RPMI7951 (cell line): ENCODE measurements at regions not wholly inside any gene's neighbourhood (a gene's known extent, or its start where the extent isn't known, plus 50 kb on each side); places are given as distances from the start of the nearest gene placed in this dataset.

Experiments used
- DNase-seq: peaks from one replicate; pipeline ENCODE4 v3.0.0-alpha.2; 2012; ENCODE audit warnings: low read depth

DNA sequence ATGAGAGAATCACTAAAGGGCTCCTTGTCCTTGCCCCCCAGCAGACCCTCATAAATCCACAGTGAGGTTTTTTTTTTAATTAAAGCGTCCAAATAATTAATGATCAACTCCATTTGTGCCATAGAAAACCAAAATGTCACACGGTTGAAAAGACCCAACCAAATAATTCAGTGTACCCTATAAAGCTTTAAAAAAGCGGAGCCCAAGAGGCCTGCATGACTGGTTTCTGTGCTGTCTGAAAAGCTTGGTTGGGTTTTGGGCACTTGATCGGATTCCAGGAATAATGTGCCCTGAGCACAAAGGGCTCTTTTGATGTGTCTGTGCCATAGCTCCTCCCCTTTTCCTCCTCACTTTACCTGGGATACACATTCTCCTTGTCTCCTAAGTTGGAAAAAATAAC is 523.2 kb downstream of the TNS1 start:
- DNase-seq: no peak

DNA sequence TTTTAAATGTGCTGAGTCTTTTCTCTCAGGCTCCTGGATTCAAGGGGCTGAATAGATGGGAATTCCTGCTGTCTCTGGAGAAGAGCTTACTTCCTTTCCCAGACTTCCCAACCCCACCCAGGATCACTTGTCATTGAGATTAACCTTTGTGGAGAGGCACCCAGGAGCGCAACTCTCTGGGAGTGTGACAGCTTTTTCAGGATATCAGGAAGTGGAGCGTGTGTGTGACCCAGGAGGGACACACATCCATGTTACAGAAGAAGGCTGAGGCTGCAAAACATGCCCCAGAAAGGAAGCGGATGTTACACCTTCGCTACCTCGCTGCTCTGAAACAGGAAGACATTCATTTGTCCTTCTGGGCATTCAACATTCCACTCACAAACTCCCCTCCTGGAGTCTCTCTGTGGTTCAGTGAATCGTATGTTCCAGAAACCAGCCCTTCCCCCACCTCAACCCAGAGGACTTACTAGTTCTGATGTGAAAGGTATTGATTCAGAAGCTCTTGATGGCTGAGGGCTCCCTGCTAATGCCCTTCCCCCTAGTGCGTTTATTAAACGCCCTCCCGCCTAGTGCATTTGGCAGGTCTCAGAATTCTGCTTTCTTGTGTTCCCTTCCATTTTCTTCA is 523.9 kb downstream of the TNS1 start:
- no peak for DNase-seq

DNA sequence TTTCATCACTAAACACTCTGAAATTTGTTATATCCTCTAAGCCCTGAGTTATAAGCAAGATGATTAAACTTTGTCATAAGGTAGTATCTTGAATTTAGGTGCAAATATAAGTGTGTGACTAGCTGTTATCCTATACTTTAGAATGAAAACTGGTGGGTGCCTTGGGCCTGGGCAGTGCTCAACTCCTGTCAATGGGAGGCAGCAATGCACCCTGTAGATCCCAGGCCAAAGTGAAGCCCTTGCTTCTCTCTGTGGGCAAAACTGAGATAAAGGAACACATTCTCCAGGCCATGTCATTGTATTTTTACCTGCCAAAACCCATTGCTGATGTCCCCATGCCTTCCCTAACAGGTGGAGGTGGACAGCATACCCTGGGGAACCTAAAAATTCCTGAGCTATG is 525.2 kb downstream of the TNS1 start:
- no peak for DNase-seq

DNA sequence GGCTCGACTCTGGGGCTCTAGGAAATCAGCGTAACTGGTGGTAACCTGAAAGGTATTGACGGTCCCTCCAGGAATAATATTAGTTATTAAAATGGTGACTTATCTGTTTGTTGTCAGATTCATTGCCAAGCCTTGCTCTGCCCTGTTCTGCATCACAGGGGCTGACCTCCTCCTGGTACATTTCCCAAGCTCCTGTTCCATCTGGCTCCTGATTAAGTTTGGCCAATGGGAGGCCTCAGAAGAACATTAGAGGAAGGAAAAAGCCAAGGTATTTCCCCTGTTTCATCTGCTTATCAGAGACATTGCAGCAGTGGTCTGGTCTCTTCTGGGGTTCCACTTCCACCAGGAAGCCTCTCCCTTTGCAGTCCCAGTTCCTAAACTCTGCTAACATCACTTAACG is 527.0 kb downstream of the TNS1 start:
- DNase-seq: no peak

DNA sequence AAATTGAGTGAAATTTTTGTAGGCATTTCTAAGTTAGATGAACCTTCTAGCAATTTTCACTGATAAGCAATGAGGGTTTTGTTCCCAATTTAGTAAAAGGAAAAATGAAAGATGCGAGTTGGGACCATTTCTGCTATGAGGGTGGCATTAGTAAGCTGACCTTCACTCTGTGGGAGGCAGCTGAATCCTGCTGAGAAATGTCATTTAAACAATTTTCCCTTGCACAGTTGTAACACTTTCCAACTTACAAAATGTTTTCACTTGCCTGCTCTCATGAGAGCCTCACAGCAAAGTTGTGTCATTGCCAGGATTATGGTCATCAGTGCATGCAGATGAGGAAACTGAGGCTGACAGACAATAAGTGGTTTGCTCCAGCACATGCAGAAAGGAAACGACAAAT is 527.7 kb downstream of the TNS1 start:
- no peak for DNase-seq

DNA sequence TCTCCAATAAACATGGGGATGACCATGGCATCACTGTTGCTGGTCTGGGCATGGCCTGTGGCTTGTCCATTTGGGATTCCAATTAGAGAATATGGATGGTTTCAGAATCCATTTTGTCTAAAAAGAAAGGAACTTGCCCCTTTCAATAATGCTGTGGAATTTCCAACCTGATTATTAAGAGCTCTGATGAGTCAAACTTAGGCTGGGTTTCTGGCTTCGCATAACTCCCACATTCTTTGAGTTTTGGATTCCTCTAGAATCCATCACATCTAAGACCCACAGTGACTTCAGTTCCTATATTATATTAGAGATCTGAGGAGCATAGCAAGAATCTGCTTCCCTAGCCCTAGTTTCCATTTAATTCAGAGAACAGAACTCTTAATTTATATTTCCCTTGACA is 531.5 kb downstream of the TNS1 start:
- peak; percentile 43 for DNase-seq

DNA sequence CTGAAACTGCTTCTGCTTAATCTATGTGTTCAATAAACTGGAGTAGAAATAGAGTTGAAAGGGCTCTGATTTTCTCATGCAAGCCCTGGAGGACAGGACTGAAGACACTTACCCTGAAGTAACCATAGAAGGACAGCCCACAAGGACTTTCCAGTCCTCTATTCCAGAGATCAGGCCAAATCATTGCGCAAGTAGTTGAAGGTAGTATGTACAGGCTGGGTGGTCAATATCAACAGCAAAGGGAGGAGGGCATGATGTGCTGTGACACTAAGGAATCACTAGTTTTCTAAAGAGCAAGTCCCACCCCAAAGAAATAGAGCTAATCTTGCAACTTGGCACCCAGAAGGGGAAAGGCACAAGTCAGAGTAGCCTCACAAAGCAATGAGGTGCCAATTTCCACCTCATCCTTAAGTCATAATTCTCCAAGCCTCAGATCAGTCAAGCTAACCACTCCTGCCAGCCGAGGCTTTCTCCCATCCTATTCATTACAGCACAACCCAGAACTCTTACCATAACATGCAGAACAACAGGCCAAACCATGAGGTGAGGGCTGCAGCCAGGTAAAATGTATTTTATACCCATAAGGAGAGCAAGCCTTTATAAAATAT is 533.5 kb downstream of the TNS1 start:
- DNase-seq: no peak

DNA sequence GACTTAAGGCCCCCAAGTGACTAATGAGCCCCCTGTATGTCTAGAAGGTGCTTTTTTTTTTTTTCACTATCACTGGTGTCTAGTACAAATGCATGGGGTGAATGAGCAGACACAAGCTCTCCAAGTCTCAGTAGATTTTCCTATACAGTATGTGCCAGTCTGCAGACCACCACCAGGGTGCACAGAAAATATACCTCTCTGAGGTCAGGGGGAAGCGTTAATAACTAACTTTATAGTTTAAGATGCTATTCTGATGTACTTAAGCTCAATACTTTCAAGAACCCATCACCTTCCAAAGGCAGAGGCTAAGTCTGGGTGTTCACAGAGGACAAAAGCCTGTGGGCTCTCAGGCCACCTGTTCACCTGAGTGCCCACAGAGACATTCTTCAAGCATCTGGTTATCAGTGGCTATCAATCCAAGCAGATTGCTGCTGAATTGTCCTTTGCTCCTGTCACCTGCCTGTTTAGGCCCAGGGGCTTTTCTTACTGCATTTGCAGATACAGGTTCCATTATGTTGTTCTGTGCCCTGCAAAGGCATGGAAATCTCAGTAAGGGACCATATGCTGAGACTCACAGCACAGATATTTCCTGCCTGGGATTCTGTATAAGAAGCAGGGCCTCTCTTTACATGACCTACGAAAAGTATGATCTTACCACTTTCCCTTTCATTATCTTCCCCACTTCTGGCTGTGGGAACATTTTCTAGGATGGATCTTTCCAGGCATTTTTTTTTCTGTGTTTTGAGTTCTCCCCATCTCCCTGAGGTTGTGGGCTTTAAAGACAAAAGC is 534.6 kb downstream of the TNS1 start:
- DNase-seq: no peak

DNA sequence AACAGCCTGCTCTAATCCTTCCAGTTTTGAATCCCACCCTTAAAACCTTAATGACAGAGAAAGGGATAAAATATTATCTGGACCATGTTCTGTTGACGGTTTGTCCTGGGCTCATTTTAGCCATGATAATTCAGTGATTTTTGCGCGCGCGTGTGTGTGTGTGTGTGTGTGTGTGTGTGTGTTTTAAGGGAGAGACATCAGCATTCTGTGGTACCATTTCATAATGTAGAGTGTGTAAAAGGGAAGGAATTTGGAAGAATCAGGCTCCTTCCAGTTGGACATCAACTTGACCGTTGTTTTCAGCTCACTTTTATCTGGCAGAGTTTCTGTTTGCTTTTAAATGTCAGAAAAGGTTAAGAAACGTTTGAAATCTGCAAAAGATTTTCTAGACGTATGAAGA is 535.5 kb downstream of the TNS1 start:
- no peak for DNase-seq

DNA sequence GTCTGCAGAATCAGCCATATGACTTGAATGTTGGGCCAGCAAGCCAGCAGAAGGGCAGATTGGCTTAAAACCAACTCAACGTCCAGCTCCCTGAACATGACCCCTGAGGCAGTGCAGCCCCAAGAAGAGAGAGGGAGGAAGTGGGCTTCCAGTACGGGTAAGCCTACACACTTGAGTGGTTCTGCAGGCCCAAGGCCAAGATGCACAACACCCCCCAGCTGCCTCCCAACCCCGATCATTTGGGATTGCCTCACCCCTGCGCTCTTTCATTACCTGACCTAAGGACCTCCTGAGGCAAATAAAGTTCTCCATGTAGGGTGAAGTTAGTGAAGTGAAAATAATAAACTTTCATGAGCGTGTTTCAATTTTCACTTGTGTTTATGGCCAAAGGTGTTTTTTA is 536.0 kb downstream of the TNS1 start:
- no peak for DNase-seq

DNA sequence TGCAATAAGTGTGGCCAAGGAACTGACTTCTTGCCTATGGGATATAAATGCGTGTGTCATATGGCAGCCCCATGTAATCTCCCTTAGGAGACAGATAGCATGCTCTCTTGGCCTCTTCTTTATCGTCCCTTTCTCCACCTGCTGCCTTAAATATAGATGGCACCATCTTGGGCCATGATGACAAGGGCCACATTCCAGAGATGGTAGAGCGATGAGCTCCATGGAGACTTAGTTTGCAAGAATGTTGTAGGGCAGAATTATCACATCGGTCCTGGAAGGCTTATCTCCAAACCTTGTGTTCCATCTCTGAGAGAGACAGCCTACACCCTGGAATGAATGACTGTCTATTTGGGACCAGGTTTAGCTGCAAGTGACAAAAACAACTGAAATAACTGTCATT is 536.7 kb downstream of the TNS1 start:
- no peak for DNase-seq

DNA sequence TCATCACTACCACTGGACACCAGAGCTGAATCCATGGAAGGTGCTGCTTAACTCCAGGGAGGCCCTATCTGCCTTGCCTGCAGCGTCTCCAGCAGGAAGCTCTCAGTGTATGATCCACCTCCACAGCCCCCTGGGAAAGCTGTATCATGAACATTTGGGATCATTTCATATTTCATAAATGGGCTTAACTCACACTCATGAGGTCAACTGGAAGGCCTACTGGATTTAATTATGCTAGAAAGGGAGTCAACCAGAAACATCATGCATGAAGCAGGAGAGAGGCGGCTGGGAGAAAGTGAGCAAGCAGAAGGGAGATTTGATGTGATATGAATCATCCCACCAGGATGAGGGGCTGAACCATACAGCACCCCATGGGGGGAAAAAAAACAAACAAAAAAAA is 537.7 kb downstream of the TNS1 start:
- DNase-seq: no peak

DNA sequence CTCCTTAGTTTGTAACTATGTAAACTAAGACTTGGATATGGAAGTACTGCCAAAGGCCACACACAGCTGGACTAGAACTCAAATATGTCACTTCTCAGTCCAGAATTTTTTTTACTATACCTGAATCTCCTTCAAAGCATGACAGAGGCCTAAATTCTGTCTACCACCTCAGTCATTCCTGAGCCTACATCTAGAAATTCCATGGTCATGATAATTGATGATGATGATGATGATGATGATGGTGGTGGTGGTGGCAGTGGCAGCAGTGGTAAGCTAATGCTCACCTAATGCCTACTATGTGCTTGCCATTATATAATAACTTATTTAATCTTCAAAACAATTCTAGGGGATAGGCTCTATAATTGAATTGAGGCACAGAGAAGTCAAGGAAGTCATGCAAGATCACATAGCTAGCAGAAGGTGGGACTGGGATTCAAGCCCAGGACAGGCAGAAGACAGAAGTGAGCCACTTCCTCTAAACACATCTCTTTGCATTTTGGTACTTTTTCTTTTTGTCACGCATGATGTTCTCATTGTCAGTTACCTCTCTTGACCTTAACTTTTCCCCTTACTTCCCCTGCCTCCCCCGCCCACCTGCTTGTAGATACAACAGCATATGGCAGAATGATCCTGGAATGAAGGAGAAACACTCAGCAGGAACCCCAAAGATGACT is 539.3 kb downstream of the TNS1 start:
- no peak for DNase-seq

DNA sequence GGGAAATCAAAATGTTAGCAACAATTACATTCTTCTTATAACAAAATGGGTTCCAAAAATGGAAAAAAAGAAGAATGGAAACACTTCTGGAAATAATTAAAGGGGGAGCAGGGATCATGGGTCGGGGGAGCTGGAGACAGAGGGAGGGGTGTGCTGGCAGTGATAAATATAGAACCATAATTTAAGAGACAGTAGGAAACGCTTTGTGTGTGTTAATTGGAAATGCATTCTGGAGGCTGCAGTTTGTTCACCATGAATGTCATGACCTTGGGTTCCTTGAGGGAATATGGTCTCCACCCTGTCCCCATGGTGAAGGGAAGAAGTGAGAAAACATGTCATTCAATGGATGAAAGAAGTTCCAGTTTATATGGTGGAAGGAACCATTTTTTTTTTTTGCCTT is 540.7 kb downstream of the TNS1 start:
- DNase-seq: no peak

DNA sequence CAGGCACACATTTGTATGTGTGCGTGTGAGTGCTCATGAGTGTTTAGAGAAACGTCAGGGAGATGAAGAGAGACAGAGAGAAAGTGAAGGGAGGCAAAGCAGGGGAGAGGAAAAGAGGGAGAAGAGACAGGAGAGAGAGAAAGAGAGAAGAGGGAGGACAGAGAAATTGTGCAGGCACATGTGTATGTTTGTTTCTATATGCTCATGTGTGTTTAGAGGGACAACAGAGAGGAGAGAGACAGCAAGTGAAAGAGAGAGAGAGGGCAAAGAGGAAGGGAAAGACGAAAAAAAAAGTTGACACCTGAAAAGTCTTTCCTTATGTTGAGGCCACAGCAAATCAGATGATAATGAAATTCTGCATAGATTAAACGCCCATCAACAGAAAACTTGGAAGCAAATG is 541.1 kb downstream of the TNS1 start:
- DNase-seq: no peak

DNA sequence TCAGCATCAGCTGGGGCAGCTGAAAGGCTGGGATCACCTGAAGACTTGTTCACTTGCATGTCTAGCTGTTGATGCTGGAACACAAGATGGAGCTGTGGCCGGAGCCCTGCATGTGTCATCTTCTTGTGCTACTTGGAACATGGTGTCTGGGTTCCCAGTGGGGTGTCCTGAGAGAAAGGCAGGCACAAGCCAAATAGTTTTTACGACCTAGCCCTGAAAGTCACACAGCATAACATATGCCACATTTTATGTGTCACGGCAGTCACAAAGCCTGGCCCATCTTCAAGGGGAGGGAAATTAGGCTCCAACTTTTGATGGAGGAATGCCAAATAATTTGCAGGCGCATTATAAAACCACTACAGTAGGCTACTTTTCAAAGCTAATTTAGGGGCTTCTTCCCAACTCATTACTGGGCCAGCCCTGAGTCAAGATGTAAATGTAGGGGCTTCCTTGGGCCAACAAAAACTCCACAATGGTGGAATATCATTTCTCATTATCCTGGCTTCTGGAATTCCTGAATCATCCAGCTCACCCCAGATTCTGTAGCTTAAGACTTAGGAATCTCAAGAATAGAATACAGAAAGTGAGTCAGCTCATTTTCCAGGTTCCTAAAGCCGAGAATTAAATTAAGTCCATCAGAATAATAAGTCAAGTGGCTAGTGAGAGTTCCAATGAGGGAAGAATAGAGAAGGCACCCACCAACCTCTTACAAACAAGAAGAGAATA is 543.0 kb downstream of the TNS1 start:
- DNase-seq: peak; percentile 21

DNA sequence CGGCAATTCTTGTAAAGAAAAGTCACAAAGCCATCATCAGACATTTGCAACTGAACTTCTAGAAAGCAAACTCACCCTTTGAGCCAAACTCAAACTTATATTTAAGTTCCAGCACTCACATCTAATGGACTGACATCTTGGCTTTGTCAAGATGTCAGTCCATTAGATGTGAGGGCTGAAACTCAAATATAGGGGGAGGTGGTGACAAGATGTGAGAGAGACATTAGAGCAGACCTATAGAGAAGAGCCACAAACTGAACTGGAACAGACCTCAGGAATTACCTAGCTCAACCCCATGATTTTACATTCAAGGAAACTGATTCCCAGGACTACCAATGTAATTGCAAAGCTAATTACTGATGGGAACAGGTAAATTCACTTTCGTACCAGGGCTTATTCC is 543.8 kb downstream of the TNS1 start:
- no peak for DNase-seq

DNA sequence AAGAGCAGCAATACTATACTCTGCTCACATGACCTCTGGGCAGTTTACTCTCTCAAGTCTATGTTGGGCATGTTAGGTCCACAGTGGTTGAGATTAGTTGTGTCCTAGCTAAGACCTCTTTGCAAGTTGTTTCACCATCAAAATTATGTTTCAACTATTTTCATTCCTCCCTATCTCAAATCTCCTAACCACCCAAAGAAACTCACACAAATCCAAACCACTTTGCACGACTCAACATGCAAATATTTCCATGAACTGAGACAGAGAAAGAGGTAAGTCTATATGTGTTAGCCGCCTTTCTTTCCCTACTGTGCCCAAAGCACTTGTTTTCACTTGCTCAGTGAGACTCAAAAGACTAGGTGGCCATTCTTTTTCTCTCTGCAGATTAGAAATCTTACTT is 546.8 kb downstream of the TNS1 start:
- no peak for DNase-seq

DNA sequence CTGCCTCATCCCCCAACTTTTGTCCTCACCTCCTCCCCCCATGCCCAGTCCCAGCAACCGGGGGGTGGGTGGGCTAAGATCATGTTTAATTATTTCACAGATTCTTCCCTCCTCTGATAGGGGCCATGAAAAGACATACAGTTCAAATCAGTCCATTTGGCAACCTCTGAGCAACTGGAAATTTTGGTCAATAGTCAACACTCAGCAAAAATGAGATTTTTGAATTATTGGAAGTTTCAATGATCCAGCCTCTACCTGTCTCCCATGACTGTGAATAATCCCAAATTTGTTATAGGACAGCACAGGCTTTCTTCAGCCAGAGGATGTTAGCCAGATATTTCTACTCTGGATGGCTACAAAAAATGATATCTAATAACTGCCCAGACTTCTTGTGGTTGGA is 549.9 kb downstream of the TNS1 start:
- no peak for DNase-seq

DNA sequence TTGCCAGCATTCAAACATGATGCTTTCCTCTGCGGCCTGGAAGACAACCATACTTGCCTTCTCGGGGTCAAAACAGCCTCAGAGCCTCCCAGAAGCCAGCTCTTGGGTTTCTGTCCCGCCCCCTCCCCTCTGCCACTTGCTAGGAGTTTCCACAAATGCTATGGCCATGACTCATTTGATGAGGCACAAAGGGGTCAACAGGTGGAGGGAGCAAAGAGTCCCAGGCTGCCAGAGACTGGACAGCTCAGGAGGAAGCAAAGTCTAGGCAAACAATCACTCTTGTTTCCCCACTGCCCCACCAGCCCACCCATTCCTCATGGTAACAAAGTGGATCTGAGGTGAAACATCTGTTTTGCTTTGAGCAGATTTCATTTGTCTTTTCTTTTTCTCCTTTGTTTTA is 551.1 kb downstream of the TNS1 start:
- peak; percentile 76 for DNase-seq

DNA sequence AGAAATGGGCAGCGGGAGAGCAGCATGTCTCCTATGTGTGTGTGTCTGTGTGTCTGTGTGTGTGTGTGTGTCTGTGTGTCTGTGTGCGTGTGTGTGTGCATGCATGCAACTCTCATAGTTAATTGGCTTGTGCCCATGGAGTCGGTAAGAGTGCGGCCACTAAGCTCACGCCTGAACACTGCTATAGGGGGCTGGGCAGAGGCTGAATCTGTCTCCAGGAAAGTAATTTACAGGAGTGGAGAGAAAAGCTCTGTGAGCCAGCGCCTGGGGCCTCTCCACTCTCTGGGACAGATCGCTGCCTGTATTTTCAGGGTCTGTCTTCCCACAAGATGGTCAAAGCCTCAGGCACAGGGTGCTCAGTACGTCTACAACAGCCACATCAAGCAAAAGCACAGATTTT is 553.4 kb downstream of the TNS1 start:
- DNase-seq: no peak

DNA sequence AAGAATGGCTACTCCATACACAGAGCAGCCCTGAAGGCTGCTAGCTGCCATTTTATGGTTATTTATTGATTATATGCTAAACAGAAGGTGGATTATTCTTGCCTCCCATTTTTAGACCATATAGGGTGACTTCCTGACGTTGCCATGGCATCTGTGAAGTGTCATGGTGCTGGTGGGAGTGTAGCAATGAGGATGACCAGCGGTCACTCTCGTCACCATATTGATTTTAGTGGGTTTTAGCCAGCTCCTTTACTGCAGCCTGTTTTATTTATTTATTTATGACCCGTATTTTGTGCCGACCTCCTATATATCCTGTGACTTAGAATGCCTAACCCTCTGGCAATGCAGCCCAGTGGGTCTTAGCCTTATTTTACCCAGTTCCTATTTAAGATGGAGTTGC is 553.9 kb downstream of the TNS1 start:
- no peak for DNase-seq
